CD4-positive, alpha-beta T cell (primary cell): ENCODE measurements at regions not wholly inside any gene's neighbourhood (a gene's known extent, or its start where the extent isn't known, plus 50 kb on each side); places are given as distances from the start of the nearest gene placed in this dataset.

Source experiments
- ATAC-seq: fragments of 200-7000 bp; cut with Tn5 transposase; one replicate; pipeline ENCODE4 v1.10.0; 2022; ENCODE audit warnings: mild to moderate bottlenecking; ENCODE audit not compliant: poor library complexity
- CTCF ChIA-PET: fragments of 350-600 bp; sonication (Branson Sonifier 250); formaldehyde crosslinking; loops from one replicate; lab custom pipeline; 2021; ENCODE audit warnings: antibody characterized with exemption, inconsistent platforms; lab: Charles Lee
- POLR2A ChIA-PET: fragments of 350-600 bp; sonication (Branson Sonifier 250); formaldehyde crosslinking; loops from one replicate; lab custom pipeline; 2021; ENCODE audit warnings: antibody characterized with exemption, inconsistent platforms; lab: Charles Lee
- DNase-seq, 14 experiments: peaks; one replicate each; pipeline ENCODE4 v3.0.0-alpha.2; 2013 to 2020; ENCODE audit warnings: mixed read lengths in 2 of 14
- H3K27ac ChIP-seq, 2 donors: one replicate each; pipeline versions ENCODE4 v1.5.1 to v1.7.0; 2013; ENCODE audit warnings: low read length in 2 of 2, low read depth in 1 of 2, mild to moderate bottlenecking in 1 of 2
- H3K27me3 ChIP-seq, 2 experiments: 1 replicate in 1 of 2; 2 replicates in 1 of 2; pipeline versions ENCODE4 v1.6.1 to v1.7.0; 2013; ENCODE audit warnings: low read length in 2 of 2, control low read depth in 1 of 2, mild to moderate bottlenecking in 1 of 2, moderate library complexity in 1 of 2; ENCODE audit not compliant: insufficient read depth in 2 of 2, control insufficient read depth in 1 of 2
- H3K36me3 ChIP-seq: one replicate; pipeline ENCODE4 v1.6.1; 2013; ENCODE audit warnings: low read length, control low read depth; ENCODE audit not compliant: insufficient read depth
- H3K4me1 ChIP-seq: one replicate; pipeline ENCODE4 v1.6.1; 2013; ENCODE audit warnings: low read length, control low read depth; ENCODE audit not compliant: insufficient read depth
- H3K4me3 ChIP-seq: one replicate; pipeline ENCODE4 v1.5.1; 2013; ENCODE audit warnings: mild to moderate bottlenecking, low read length, moderate library complexity
- H3K9me3 ChIP-seq, 2 experiments: 1 replicate in 1 of 2; 2 replicates in 1 of 2; pipeline versions ENCODE4 v1.6.1 to v1.7.0; 2013; ENCODE audit warnings: low read length in 2 of 2, mild to moderate bottlenecking in 2 of 2, control low read depth in 1 of 2, moderate library complexity in 1 of 2; ENCODE audit not compliant: control insufficient read depth in 1 of 2, insufficient read depth in 1 of 2
- H3K27ac Mint-ChIP-seq: one replicate; pipeline ENCODE4 v1.8.0; 2020; ENCODE audit warnings: mixed read lengths
- H3K27me3 Mint-ChIP-seq: one replicate; pipeline ENCODE4 v1.8.0; 2021; ENCODE audit warnings: mixed read lengths
- H3K36me3 Mint-ChIP-seq: one replicate; pipeline ENCODE4 v1.8.0; 2021; ENCODE audit warnings: low read depth, mixed read lengths
- H3K4me1 Mint-ChIP-seq: one replicate; pipeline ENCODE4 v1.8.0; 2021; ENCODE audit warnings: low read depth, mixed read lengths
- H3K4me3 Mint-ChIP-seq: one replicate; pipeline ENCODE4 v1.8.0; 2020; ENCODE audit warnings: mild to moderate bottlenecking, mixed read lengths
- H3K9me3 Mint-ChIP-seq: one replicate; pipeline ENCODE4 v1.8.0; 2020; ENCODE audit warnings: mixed read lengths
- CTCF ChIP-seq: fragments of 200-600 bp; IDR thresholded peaks from one replicate; pipeline ENCODE4 v1.8.0; 2022; ENCODE audit warnings: antibody characterized with exemption, mild to moderate bottlenecking
- intact Hi-C, 2 experiments: fragments of 100-400 bp; cut with DNase I in 1 of 2; cut with micrococcal nuclease in 1 of 2; formaldehyde crosslinking; loops; one replicate each; pipeline versions ENCODE4 v1.15.1 to v1.9.0; 2023 to 2025; cut with DNase I, micrococcal nuclease

DNA sequence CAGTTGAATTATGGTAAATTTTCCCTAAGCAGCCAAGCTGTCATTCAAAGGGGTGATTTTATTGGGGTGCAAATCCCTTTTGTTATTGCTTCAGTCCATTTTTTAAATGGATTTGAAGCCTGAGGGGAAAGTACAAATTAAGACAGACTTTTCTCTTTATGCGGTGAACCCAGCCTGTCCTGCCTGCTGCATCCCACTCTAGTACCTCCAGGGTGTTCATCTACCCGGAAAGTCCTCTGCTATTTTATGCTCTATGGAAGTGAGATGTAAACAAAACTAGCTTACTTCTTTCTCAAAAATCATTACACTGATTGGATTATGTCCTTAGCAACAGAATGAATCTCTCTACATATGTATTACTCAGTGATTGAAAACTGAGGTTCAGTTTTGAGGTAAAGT, 1088.9 kb upstream of the CITED2 start:
- Mint-ChIP-seq H3K36me3 (no peaks in the 10 kb centered on the region), H3K27ac (no peak overlapping the region), H3K27me3 (peaks cover 9% of the 10 kb centered on the region), H3K4me3 (no peak overlapping the region), H3K9me3 (peaks cover 4% of the 10 kb centered on the region), H3K4me1 (no peaks in the 10 kb centered on the region)
- no peak for TF ChIP-seq CTCF
- no peaks in the 10 kb centered on the region for H3K27me3 ChIP-seq
- H3K4me1 ChIP-seq: no peaks in the 10 kb centered on the region
- no peak overlapping the region for H3K4me3 ChIP-seq
- no peaks in the 10 kb centered on the region for H3K9me3 ChIP-seq
- ChIA-PET CTCF (no interaction called here), POLR2A (no interaction called here)
- DNase-seq: no peak
- no peaks in the 10 kb centered on the region for H3K36me3 ChIP-seq
- intact Hi-C loops: no loop called here
- no peak for ATAC-seq
- H3K27ac ChIP-seq: no peak overlapping the region

- no peaks in the 10 kb centered on the region for H3K36me3 Mint-ChIP-seq
- DNase-seq (no peak), ATAC-seq (no peak)
- no peak overlapping the region for H3K4me3 ChIP-seq
- H3K9me3 ChIP-seq: no peaks in the 10 kb centered on the region
- POLR2A ChIA-PET: no interaction called here
- H3K27ac ChIP-seq: no peak overlapping the region
- intact Hi-C loops: no loop called here
- H3K4me1 ChIP-seq: no peaks in the 10 kb centered on the region
- H3K9me3 Mint-ChIP-seq: peaks cover 4% of the 10 kb centered on the region
- H3K36me3 ChIP-seq: no peaks in the 10 kb centered on the region
- no peak overlapping the region for H3K27ac Mint-ChIP-seq
- peaks cover 9% of the 10 kb centered on the region for H3K27me3 Mint-ChIP-seq
- no peak for TF ChIP-seq CTCF
- no peaks in the 10 kb centered on the region for H3K27me3 ChIP-seq
- no peaks in the 10 kb centered on the region for H3K4me1 Mint-ChIP-seq
- H3K4me3 Mint-ChIP-seq: no peak overlapping the region
- CTCF ChIA-PET: no interaction called here
These were observed 1088.2 kb upstream of the CITED2 start for GRCh38 chr6:140462453-140463311.

GRCh38 chr6:140462076-140462452, 1087.6 kb upstream of the CITED2 start:
- no peak overlapping the region for H3K27ac Mint-ChIP-seq
- intact Hi-C loops: no loop called here
- H3K27me3 Mint-ChIP-seq: peaks cover 9% of the 10 kb centered on the region
- H3K27ac ChIP-seq: no peak overlapping the region
- H3K4me1 Mint-ChIP-seq: no peaks in the 10 kb centered on the region
- no peaks in the 10 kb centered on the region for H3K27me3 ChIP-seq
- ChIA-PET CTCF (no interaction called here), POLR2A (no interaction called here)
- ATAC-seq: no peak
- H3K36me3 Mint-ChIP-seq: no peaks in the 10 kb centered on the region
- H3K4me1 ChIP-seq: no peaks in the 10 kb centered on the region
- H3K9me3 Mint-ChIP-seq: peaks cover 3% of the 10 kb centered on the region
- no peak for TF ChIP-seq CTCF
- H3K9me3 ChIP-seq: no peaks in the 10 kb centered on the region
- no peak overlapping the region for H3K4me3 Mint-ChIP-seq
- no peak overlapping the region for H3K4me3 ChIP-seq
- H3K36me3 ChIP-seq: no peaks in the 10 kb centered on the region
- no peak for DNase-seq
